AG10803 (cell line): ENCODE measurements at regions not wholly inside any gene's neighbourhood (a gene's known extent, or its start where the extent isn't known, plus 50 kb on each side); places are given as distances from the start of the nearest gene placed in this dataset.

ENCODE experiments used
- DNase-seq: peaks from one replicate; pipeline ENCODE4 v3.0.0; 2010; ENCODE audit warnings: low read depth
- H3K4me3 ChIP-seq: 2 replicates; pipeline ENCODE4 v1.5.1; 2011; ENCODE audit warnings: mild to moderate bottlenecking, low read length, control low read depth
- TF ChIP-seq, protein P1 (sequence below): conservative IDR thresholded peaks from 2 replicates; pipeline ENCODE4 v1.5.1; 2011; ENCODE audit warnings: mild to moderate bottlenecking, low read length, control low read depth, inconsistent platforms

DNA sequence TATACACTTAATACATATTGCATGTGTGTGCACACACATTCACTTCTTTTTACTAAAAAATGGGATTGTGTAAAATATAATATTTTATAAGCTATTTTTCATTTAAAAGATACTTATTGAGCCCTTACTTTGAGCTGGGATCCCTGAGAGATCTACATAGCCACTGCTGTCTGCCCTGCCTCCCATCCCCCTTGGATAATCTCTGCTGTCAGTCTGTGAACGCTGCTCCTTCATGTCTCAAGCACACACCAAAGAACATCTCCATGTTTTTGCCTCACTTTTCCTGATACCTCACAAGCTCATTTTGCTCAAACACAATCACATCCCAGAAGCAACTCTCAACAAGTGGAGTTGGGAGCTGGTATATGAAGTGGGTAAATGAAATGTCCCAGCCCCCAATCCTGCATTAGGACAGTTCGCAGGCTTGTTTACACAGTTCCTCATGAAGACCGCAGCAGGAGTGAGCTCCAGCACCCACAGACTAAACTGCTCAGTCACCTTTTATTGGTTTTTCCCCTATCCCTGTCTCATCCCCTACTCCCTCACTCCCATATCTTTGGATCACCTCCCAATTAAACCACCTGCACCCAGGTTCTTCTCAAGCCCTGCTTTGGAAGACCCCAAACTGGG is 108.3 kb upstream of the FRY start:
- DNase-seq = no peak
- no peak overlapping the region for H3K4me3 ChIP-seq

DNA sequence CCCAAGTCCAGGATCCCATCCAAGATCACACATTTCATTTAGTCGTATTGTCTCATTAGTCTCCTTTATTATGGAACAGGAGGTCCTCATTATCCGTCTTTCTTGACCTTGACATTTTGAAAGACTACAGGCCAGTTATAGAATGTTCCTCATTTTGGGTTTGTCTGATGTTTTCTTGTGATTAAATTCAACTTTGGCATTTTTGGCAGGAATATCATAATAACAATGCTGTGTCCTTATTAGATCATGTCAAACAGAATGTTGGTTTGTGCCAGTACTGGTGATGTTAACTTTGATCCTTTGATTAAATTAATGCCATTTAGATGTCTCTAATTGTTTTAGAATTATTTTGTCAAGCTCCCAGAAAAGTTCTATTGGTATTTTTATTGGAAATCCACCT is 106.5 kb upstream of the FRY start:
- TF ChIP-seq, protein P1, sequence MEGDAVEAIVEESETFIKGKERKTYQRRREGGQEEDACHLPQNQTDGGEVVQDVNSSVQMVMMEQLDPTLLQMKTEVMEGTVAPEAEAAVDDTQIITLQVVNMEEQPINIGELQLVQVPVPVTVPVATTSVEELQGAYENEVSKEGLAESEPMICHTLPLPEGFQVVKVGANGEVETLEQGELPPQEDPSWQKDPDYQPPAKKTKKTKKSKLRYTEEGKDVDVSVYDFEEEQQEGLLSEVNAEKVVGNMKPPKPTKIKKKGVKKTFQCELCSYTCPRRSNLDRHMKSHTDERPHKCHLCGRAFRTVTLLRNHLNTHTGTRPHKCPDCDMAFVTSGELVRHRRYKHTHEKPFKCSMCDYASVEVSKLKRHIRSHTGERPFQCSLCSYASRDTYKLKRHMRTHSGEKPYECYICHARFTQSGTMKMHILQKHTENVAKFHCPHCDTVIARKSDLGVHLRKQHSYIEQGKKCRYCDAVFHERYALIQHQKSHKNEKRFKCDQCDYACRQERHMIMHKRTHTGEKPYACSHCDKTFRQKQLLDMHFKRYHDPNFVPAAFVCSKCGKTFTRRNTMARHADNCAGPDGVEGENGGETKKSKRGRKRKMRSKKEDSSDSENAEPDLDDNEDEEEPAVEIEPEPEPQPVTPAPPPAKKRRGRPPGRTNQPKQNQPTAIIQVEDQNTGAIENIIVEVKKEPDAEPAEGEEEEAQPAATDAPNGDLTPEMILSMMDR = no peak
- no peak overlapping the region for H3K4me3 ChIP-seq
- DNase-seq = no peak

More for the DNA sequence above, 108.3 kb upstream of the FRY start:
- TF ChIP-seq, protein P1 = no peak

DNA sequence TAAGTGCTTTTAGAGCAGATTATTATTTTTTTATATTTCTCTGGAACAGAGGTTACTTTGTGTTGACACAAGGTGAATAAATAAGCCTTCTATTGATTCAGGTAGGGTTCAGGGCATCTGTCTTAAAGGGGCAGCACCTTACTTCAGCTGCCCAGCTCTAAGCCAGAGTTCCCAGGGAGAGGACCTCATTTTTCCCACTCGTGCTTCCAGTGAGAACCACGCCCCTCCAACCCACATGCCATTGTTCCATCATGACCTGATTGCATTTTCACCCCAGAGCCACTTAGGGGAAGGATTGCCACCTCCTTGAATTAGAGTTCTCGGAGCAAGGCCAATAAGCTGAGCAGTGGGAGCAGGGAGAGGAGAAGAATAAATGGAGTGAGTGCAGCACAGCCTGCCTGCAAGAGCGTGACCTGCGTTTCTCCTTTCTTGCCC is 104.3 kb upstream of the FRY start:
- TF ChIP-seq, protein P1 = no peak

DNA sequence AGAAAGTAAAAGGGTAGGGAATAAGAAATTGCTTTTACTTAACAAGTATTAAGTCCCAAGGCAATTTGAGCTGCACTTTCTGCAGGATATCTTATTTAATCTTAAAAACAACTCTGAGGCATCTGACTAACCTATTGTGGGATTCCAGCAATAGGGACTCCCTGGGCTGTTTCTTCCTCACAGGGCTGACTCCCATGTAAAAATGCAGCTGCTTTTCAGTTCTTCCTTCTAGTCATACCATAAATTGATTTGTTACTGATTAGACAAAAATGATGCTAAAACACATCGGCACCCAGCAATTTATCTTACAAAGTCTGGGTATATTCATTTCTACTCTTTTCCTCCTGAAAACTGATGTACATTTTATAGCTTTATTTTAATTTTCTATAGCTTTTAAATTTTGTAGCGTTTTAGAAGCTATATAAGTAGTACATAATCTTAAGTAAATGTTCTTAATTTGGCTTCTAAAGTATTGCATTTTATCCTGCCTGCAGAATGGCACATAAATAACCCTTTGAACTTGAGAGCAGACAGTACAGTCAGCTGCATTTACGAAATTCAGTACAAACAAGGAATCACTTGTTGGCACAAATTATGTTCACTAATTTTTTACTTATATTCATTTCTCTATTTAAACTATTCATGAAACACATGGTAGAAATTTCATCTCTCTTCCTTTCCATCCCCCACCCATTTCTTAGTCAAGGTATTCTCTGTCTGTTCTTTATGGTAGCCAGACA is 102.4 kb upstream of the FRY start:
- TF ChIP-seq, protein P1 = no peak
- peak; percentile 38 for DNase-seq
- no peak overlapping the region for H3K4me3 ChIP-seq

More for the DNA sequence above, 104.3 kb upstream of the FRY start:
- H3K4me3 ChIP-seq = no peak overlapping the region
- DNase-seq = no peak

DNA sequence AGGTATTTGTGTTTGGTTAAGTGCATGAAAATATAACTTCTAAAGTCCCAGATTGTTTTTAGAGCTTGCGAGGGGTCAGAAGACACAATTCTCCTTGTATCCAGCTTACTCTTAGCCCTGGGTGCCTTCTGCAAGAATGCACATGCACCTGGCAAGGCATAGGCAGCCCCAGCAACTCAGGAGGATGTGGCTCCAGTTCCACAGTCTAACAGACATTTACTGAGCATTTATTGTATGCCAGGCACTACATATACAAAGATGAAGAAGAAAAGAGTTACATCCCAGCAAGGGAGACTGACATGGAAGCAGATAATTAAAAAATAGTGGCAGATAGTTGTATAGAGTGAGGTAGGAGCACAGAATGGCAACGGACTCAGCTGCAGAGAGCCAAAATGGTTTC is 101.1 kb upstream of the FRY start:
- H3K4me3 ChIP-seq = no peak overlapping the region
- TF ChIP-seq, protein P1 = no peak
- no peak for DNase-seq

DNA sequence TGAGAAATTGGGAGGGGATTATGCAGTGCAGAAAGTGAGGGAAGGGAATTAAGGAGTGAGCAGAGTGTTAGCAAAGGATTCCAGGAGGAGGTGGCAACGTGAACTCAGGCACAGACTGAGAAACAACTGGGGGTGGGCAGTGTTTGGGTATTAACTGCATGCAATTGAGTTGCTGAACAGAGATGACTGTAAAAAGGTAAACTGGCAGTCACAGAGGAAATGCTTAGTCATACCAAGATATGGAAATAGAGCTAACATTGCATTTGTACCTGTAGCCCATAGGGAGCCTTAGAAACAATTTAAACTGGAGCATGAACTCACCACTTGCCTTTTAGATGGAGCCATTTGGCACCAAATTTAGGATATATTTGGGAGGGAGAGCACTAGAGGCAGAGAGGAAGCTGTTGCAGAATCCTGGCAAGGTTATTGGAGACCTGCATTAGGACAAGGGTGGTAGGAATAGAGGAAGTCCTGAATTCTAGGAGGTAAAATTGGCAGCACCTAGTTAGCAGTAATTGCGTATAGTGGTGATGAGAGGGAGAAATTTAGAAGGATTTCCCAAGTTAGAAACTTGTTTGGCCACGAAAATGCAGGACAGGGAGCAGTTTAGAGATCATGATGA is 100.6 kb upstream of the FRY start:
- no peak for DNase-seq
- TF ChIP-seq, protein P1 = no peak
- no peak overlapping the region for H3K4me3 ChIP-seq

DNA sequence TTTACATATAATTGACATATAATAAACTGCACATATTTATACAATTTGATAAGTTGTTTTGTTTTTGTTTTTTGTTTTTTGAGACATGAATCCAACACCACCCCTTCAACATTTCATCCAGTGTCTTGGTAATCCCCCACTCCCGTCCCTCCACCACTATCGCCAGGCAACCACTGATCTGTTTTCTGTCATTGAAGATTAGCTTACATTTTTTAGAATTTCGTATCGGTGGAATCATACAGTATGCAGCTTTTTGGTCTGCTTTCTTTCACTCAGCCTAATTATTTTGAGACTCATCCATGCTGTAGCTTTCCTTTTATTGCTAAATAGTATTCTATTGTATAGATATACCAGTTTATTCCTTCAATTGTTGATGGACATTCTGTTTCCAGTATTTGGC is 94.1 kb upstream of the FRY start:
- TF ChIP-seq, protein P1 = no peak
- no peak for DNase-seq

More for the DNA sequence above, 94.1 kb upstream of the FRY start:
- no peak overlapping the region for H3K4me3 ChIP-seq
